ENCODE measurements at regions not wholly inside any gene's neighbourhood (a gene's known extent, or its start where the extent isn't known, plus 50 kb on each side); places are given as distances from the start of the nearest gene placed in this dataset.

DNA sequence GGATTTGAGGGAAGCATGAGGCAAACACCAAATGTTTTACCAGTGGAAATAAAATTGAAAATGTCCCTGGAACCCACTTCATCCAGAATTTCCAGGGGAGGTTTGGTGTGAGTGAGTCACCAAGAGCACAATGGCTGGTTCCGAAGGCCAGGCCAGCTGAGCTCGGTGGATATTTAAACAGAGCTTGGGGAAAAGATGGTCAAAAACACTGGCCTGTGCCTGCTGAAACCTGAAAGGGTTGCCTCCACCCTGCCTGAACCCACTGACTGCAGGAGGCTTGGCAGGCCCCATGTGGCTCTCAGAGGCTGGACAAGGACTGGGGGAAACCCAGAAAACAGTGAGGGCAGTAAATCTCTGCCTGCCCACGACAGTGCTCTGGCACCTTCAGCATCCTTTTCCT, 93.9 kb downstream of the TTC32 start:
- WGBS, 2 donors, result 76 to 80% methylated on average over 3 of the region's 3 CpGs
- Histone ChIP-seq H3K4me1 (no peaks in the 10 kb centered on the region), H3K27ac (no peak overlapping the region), H3K27me3 (no peaks in the 10 kb centered on the region), H3K9me3 (no peaks in the 10 kb centered on the region), H3K36me3 (no peaks in the 10 kb centered on the region), H3K4me3 (no peak overlapping the region)
- DNase-seq (no peak), ATAC-seq (ENCODE audit: low FRiP score in 2 of 2) (no peak)
- TF ChIP-seq POLR2AphosphoS5 (IDR thresholded peaks at IDR 0.05) (no peak), POLR2A (IDR thresholded peaks at IDR 0.05) (no peak), EP300 (IDR thresholded peaks at IDR 0.05) (no peak)
- TF ChIP-seq, protein P1, sequence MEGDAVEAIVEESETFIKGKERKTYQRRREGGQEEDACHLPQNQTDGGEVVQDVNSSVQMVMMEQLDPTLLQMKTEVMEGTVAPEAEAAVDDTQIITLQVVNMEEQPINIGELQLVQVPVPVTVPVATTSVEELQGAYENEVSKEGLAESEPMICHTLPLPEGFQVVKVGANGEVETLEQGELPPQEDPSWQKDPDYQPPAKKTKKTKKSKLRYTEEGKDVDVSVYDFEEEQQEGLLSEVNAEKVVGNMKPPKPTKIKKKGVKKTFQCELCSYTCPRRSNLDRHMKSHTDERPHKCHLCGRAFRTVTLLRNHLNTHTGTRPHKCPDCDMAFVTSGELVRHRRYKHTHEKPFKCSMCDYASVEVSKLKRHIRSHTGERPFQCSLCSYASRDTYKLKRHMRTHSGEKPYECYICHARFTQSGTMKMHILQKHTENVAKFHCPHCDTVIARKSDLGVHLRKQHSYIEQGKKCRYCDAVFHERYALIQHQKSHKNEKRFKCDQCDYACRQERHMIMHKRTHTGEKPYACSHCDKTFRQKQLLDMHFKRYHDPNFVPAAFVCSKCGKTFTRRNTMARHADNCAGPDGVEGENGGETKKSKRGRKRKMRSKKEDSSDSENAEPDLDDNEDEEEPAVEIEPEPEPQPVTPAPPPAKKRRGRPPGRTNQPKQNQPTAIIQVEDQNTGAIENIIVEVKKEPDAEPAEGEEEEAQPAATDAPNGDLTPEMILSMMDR (IDR thresholded peaks at IDR 0.05), result no peak

DNA sequence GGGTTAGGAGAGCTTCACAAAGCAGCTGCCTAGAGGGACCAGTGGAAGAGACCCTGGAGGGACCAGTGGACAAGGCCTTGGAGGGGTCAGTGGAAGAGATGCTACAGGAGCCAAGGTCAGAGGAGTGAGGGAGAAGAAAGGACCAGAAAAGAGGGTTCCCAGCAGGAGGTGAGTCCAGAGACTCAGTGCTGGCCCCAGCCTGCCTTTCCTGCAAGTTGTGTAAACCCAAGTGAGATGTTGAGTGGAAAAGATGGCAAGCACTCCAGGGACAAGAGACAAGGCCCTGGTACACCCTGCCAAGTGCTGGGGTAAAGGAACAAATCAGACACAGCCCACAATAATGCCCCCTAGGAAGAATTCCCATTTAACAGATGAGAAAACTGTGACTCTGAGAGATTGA, 94.4 kb downstream of the TTC32 start:
- H3K9me3 ChIP-seq, result no peaks in the 10 kb centered on the region
- H3K4me1 ChIP-seq, result no peaks in the 10 kb centered on the region
- ATAC-seq (ENCODE audit: low FRiP score in 2 of 2), result no peak
- H3K4me3 ChIP-seq, result no peak overlapping the region
- no peak overlapping the region for H3K27ac ChIP-seq
- no peak for DNase-seq
- TF ChIP-seq POLR2A (IDR thresholded peaks at IDR 0.05) (no peak), POLR2AphosphoS5 (IDR thresholded peaks at IDR 0.05) (no peak), EP300 (IDR thresholded peaks at IDR 0.05) (no peak)
- TF ChIP-seq, protein P1 (IDR thresholded peaks at IDR 0.05), result no peak
- no peaks in the 10 kb centered on the region for H3K27me3 ChIP-seq
- H3K36me3 ChIP-seq, result no peaks in the 10 kb centered on the region

DNA sequence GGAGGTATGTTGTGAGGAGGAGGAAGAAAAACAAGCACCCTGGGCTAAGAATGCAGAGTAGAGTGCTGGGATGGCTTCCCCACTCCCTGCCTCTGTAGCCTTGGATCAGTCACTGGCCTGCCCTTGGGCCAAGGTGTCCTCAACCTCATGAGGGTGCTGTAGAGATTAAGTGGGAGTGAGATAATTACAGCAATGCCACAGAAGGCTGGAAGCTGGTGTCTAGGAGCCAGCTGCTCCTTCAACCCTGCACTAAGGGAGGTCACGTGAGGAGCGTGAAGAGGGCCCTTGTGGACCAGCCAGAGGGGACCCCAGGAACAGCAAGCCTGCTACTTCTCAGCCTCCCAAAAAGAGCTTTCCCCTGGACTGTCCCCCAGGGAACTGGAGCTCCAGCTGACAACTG, 95.2 kb downstream of the TTC32 start:
- Histone ChIP-seq H3K36me3 (no peaks in the 10 kb centered on the region), H3K4me3 (no peak overlapping the region), H3K4me1 (no peaks in the 10 kb centered on the region), H3K9me3 (no peaks in the 10 kb centered on the region), H3K27ac (no peak overlapping the region), H3K27me3 (no peaks in the 10 kb centered on the region)
- DNase-seq, result no peak
- no peak for ATAC-seq (ENCODE audit: low FRiP score in 2 of 2)
- no peak for TF ChIP-seq EP300 (IDR thresholded peaks at IDR 0.05)
- TF ChIP-seq POLR2AphosphoS5 (IDR thresholded peaks at IDR 0.05), result no peak
- TF ChIP-seq POLR2A (IDR thresholded peaks at IDR 0.05), result no peak
- TF ChIP-seq, protein P1 (IDR thresholded peaks at IDR 0.05), result no peak
- 92 to 100% methylated on average over 2 of the region's 2 CpGs for WGBS, 2 donors

DNA sequence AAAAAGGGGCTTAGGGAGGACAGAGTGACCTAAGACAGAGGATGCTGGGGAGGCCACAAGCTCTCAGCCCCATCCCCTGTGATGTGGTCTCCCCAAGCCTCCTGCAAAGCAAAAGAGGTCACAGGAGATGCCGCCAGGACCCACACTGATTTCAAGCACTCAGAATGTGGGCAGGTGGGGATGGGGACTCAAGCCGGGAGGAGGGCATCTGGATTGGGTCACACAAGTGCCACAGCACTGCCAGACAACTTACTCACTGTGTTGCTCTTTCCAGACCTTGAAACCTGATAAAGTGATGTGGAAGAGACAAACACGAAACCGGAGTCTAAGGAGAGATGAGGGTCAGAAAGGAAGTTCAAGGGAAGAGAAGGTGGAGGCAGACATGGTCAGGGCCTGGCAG, 95.7 kb downstream of the TTC32 start:
- Histone ChIP-seq H3K36me3 (no peaks in the 10 kb centered on the region), H3K27ac (no peak overlapping the region), H3K9me3 (no peaks in the 10 kb centered on the region), H3K4me1 (no peaks in the 10 kb centered on the region), H3K27me3 (no peaks in the 10 kb centered on the region), H3K4me3 (no peak overlapping the region)
- no peak for ATAC-seq (ENCODE audit: low FRiP score in 2 of 2)
- 77 to 89% methylated on average over 4 of the region's 4 CpGs for WGBS, 2 donors
- DNase-seq, result no peak
- TF ChIP-seq POLR2AphosphoS5 (IDR thresholded peaks at IDR 0.05) (no peak), POLR2A (IDR thresholded peaks at IDR 0.05) (no peak), EP300 (IDR thresholded peaks at IDR 0.05) (no peak)
- TF ChIP-seq, protein P1 (IDR thresholded peaks at IDR 0.05), result no peak

DNA sequence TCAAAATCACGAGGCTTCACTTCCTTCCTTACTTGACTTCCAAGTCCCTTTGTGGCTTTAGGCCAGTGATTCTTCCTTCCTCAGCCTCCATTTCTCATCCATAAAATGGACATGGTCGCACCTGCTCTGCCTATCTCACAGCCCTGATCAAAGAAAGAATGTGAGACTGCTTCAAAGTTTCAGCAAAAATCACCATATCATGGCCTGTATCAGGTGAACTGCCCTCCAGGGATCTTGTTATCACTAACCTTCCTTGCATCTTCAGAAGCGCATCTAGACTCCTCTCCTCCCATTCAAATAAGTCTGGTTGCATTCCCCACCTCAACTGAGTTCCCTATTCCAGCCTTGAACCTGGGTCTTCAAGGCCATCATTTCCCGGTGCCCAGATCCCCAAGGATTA, 96.5 kb downstream of the TTC32 start:
- TF ChIP-seq POLR2AphosphoS5 (IDR thresholded peaks at IDR 0.05) (no peak), POLR2A (IDR thresholded peaks at IDR 0.05) (no peak), EP300 (IDR thresholded peaks at IDR 0.05) (no peak)
- TF ChIP-seq, protein P1 (IDR thresholded peaks at IDR 0.05), result no peak
- DNase-seq, result no peak
- Histone ChIP-seq H3K27me3 (no peaks in the 10 kb centered on the region), H3K4me1 (no peaks in the 10 kb centered on the region), H3K27ac (no peak overlapping the region), H3K9me3 (no peaks in the 10 kb centered on the region), H3K36me3 (no peaks in the 10 kb centered on the region), H3K4me3 (no peak overlapping the region)
- 78 to 84% methylated on average over 4 of the region's 4 CpGs for WGBS, 2 donors
- no peak for ATAC-seq (ENCODE audit: low FRiP score in 2 of 2)

All from upper lobe of left lung (tissue), 6 donors.